GM18909 (cell line): ENCODE measurements at regions not wholly inside any gene's neighbourhood (a gene's known extent, or its start where the extent isn't known, plus 50 kb on each side); places are given as distances from the start of the nearest gene placed in this dataset.

Experiments
- ATAC-seq: cut with Tn5 transposase; IDR thresholded peaks from one replicate; pipeline ENCODE4 v1.9.1; 2021; ENCODE audit warnings: mild to moderate bottlenecking; ENCODE audit not compliant: unreplicated experiment, poor library complexity

DNA sequence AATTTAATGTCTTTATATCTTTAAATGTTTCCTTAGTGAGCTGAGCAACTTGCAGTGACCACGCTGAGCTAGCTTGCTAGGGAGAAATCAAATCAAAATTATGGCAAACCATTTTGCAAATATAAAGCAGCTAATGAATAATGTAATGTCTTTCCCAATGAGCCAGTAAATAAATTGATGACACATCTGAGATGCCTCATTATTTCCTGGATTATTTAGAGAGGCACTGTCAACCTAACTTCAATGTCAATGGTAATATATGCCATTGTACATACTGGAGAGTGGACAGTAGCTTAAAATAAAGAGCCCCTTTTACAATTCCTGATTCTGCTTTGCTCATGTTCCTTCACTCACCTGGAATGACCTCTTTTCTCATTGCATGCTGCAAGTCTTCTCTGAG is 182.6 kb downstream of the PHLDA1 start:
- no peak for ATAC-seq

DNA sequence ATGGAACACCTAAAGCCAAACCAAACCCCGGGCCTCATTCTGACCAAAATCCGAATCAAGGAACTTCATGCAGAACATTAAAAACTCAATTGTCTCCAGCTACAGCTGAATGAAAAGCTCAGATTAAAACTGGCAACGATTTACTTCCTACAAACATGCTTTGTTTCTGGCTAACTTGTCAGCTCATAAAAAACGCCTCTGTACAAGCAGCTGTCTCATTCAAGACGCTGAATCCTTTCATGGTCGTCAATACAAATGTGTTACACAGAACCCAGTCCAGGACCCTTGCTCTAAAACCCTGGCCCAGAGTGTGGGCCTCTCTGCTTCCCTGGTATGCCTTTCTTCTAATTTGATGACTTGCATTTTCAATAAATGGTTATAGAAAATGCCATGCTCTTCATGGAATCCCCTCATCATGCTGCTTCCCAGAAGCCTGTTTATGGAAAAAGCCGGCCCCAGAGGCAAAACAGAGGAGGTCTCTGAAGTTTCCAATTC is 183.1 kb downstream of the PHLDA1 start:
- ATAC-seq = no peak

DNA sequence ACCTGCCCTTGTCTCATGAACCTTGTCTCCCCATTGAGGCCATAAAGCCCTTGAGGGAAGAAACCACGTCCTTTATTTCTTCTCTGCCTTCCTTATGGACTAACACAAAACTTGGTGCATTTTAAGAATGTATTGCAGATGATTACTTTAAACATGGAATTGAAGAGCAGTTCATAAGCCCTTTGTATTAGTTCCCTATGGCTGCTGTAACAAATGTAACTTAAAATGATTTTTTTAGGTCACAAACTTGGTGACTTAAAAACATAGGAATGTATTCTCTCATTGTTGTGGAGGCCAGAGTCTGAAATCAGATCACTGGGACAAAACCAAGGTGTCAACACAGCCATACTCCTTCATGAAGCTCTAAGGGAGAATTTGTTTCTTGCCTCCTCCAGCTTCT is 185.5 kb downstream of the PHLDA1 start:
- no peak for ATAC-seq

DNA sequence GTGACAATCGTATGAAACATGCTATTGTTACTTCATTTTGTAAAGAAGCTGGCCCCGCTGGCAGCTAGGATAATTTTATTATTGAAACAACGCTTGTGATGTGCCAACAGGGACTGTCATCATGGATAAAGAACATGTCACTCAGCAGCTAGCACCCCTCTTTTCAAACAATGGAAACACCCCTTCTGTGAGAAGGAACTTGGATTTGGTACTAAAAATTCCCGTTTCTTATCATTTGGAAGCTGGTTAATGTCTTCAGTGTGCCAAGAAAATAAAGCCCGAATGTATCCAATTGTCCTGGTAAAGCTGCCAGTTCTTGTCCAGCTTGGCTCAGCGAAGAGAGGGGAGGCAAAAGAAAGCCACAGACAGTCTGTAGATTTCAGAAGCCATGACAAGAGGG is 186.6 kb downstream of the PHLDA1 start:
- no peak for ATAC-seq

DNA sequence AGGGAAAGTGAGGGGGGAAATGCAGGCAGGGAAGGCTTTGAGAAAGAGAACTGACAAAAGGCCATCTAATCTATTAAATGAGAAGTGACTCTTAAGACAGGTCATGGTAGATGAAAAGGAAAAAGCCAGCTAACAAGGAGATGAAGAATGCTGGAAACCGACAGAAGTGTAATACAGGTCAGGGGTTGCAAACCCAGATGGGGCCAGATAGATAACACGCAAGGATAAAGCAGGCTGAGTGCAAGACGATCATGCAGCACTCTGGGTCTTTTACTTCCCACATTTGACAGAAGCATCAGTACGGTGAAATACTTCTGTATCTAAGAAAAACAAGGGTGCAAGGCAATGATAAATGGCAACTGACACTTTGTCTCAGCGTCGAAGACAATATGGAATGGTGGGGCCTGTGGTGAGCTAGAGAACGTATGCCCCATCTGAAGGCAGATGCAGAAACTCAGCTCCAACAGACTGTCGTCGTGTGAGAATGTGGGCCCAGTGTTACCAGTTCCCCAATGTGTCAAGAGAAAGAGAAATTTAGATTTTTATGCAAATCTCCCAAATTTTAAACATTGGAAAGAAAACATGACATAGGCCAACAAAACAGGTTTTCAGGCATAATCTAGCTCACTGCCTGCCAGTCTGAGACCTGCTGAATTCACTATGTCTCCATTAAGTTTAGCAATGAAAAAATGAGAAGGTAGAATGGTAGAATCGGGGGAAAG is 187.4 kb downstream of the PHLDA1 start:
- no peak for ATAC-seq

DNA sequence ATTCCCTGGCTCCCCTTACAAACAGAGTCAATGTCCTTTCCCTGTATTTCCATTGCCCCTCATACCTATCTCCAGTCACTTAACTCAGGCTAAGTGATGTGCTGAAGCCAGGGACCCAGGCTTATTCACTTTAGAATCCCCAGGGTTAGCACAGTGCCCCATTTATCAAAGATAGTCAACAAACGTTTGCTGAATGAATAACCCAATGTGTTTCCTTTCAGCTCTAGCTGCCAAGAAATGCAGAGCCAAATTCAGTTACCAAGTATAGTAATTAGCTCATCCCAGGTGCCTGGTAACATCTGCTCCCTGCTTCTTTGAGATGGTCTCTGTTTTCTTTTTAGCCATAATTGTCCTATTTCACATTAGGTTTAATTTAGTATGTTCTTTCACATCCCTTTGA is 189.5 kb downstream of the PHLDA1 start:
- no peak for ATAC-seq

DNA sequence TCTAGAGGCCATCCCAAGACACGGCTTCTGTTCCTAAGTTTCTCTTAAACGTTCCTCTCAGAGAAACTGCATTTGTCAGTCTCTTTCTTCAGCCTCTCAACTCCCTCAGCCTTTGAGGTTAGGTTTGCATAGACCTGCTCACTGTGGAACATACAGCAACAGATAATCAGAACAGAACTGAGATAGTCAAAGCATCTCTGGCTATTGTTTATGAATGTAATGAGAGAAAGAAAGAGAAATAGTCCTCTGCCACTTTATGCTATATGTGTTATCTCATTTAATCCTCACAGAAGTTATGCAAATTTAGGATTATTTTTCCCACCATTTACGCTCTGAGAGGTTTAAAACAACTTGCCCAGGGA is 190.6 kb downstream of the PHLDA1 start:
- no peak for ATAC-seq

DNA sequence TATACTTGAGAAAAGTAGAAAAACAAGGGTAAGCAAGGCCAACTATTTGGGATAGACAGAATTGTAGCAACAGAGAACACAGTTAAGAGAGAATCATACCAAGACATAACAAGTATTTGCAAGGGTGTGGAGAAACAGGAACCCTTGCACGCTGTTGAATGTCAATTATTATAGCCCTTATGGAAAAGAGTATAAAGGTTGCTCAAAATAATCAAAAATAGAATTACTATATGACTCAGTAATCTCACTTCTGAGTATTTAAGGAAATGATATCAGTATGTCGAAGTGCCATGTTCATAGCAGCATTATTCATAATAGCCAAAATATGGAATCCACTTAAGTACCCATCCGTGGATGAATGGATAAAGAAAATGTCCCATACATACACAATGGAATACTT is 193.3 kb downstream of the PHLDA1 start:
- no peak for ATAC-seq

DNA sequence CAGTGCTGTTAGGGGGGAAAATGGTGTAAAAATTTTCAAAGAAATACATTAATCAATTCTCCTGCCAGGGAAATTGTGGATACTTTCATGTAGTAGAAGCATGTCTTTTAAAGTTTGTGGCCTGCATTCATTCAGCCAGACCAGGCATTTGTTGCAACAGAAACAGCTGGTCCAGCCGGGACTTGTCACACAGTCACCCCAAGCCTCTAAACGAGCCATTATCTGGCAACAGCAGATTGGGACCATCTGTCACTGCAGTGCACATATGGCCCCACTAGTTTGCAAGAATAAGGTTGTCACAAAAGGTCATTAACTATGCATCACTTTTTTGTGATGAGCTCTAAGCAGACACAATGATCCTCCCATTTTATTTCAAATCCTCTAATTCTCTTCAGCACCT is 193.9 kb downstream of the PHLDA1 start:
- ATAC-seq = no peak

DNA sequence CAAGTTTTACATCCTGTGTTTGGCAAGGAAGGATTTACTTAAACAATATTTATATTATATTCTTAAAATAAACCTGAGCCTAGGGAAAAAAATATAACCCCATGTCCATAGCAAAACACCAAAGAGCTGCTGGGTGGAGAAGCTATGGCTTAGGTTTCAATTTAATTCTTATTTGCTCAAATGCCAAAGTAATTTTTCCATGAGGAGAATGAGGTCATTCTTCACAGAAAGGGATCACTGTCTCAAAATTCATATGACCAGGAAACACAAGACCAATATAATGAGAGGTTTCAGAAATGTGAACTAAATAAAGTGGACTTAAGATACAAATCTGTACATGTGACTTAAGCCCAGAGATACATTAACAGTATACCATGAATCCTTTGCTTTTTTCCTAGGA is 195.0 kb downstream of the PHLDA1 start:
- no peak for ATAC-seq

DNA sequence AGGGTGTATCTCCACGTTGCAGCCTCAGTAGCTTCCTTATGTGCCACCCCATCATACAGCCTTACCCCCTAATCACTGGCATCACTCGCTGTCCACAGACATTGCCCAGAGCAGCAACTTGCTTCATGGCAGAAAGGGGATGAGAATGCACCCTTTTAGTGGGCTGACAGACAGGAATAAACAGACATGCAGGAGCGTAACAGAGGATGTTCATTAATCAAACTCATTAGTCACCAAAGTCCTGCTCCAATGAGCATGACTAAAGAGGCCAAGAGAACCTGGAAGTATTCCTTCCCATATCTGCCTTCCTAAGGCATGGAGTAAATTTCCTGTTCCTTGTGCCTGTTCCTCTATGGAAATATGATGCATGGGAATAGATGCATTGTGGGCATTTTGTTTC is 197.0 kb downstream of the PHLDA1 start:
- ATAC-seq = no peak

DNA sequence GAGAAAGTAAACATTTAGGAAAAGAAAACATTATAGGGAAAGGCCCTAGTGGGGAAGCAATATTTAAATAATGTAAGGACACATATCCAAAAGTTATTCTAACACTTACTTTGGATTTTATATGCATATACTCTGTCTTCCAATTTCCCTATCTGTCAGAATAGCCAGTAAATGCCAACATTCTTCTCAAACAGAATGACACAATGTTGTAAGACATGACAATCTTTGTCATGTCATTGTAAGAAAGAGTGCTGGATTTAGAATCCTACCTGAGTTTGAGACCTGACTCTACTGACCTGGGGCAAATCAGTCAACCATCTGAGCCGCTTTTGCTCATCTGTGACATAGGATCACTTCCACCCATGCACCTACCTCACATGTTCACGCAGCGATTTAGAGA is 198.3 kb downstream of the PHLDA1 start:
- no peak for ATAC-seq

DNA sequence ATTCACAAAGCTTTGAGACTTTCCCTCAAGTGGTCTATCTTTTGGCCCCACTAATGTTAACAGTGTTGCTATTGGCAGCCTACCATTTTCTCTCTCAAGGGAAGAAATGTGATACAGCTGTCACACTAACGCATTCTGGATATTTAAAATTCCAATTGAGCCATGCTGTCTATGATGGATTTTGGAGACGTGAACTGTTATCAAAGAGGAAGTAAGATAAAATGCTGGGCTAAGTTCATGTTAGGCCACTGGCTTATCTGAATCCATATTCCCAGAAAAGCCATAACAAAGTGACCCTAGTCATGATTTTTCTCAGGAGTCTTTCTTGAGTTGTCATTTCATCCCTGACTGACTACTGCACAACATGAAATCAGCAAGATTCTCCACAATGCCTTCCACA is 200.2 kb downstream of the PHLDA1 start:
- no peak for ATAC-seq

DNA sequence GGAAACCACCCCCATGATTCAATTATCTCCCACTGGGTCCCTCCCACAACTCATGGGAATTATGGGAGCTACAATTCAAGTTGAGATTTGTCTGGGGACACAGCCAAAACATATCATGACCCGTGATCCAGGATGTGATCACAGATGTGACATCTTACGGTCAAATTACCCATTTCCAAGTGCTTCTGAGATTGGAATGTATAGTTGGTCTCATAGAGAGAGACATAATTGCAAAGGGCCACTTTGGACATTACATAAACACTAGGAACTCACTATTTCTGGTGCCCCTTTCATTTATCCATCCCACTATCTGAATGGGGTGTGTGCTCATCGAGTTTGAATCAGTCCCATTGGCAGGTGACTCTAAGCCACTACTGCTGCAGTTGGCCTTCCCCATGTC is 204.5 kb downstream of the PHLDA1 start:
- no peak for ATAC-seq

DNA sequence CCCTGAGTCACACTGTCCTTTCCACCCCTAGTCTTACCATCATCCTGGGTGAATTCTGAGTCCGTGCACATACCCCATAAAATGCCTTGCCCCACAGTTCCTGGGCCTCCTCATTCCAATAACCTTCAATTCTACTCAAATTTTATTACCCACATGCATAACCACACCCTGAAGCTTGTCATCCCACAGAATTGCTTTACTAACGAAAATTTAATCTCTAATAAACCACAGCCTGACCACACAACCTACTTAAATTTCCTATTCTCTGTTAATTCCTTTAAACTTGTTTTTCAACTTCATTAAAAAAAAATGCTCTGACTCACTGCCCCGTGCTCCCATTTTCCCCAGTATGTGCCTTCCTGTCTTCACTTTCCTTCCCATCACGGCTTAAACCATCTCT is 205.9 kb downstream of the PHLDA1 start:
- ATAC-seq = no peak

DNA sequence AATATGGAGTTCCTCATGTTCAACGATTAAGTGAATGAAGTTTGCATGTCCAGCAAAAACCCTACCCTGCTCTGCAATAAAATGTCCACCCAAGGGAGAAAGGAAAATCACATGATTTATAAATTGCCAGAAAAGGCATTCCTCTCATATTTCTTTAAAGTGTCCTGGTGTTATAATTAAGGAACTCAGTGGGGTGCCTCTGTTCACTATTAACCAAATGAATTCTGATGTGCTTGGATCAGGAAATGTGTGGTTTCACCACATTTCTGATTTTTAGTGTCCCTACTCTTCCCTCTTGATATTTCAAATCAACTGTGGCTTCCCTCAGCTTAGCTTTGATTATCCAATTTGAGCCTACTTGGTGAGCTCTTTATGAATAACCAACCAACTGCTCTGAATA is 208.1 kb downstream of the PHLDA1 start:
- ATAC-seq = no peak

DNA sequence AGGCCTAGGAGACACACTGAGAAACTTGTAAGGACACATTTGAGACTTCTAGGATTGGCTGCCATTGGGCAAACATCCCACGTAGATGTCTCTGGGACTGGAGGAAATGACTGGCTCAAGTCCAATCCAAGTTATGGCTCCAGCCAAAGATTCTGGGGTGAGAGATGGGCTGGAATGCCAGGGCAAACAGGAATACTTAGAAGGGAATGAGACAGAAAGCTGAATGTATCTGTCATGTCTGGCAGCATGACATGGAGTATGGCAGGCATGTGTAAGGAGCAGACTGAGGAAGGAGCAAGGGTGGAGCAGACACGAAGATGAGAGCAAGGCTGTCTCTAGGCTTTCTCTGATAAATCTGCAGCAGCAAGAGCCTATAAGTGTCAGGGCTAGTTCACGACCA is 209.2 kb downstream of the PHLDA1 start:
- ATAC-seq = no peak

DNA sequence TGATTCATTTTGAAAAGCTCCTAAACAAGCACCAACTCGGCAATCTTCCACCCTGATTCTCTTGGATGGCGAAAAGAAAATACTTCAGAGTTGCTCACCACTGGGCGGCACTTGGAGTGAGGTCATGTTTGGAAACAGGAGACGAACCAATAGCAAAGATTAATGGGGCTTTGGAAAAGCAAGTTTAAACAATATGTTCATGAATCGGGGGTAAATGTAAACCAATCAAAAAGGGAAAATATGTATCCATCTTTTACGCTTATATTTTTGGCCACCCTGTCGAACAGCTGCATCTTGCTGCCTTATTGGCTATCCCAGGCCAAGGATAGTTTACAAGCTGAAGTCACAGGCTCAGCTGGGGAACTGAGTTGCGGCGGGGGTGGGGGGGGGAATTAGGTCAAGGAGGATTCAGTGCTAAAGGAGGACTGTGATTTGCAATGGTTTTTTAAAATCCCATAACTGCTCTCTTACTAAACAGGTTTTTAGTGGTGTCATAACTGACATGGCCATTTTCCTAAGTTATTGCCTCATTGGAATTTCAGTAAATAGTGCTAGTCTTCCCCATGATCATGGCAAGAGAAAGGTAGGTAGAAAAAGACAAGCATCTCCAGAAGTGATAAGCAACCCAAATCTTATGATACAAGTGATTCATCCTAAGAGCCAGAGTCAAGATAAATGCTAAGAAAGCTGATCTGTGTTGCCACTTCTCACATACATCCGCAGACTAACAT is 210.6 kb downstream of the PHLDA1 start:
- ATAC-seq = no peak

DNA sequence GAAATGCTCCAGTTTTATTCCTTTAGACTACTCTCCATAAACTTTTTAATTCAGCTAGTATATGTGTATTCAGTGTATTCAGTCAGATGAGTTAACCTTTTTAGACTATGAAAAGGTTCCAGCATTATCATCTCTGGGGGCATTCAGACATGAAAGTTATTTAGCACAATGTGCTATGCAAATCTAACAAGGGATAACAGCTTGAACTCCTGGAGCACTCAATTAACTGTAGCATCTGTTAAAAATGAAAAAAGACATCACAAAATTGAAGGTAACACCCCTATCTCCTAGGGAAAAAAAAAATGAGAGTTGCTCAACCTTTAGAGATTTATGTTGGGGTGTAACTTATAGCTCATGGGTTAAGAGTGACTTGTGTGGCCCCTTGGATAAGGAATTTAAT is 211.5 kb downstream of the PHLDA1 start:
- no peak for ATAC-seq

DNA sequence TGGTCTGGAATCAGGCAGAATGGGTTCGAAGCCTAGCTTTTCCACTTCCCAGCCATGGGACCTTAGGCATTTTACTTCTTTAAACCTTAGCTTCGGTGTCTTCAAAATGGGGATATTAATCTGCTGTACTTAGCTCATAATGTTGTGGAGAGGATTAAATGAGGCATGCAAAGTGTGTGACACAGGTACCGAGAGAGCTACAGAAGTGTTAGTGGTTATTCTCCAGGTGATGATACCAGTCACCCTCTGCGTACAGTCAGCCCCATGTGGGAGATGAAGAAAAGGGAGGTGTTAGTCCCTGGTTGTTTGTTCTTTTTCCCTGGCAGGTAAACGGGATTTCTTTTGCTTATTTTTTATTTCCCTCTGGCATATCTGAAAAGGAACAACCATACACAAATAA is 212.1 kb downstream of the PHLDA1 start:
- ATAC-seq = no peak

DNA sequence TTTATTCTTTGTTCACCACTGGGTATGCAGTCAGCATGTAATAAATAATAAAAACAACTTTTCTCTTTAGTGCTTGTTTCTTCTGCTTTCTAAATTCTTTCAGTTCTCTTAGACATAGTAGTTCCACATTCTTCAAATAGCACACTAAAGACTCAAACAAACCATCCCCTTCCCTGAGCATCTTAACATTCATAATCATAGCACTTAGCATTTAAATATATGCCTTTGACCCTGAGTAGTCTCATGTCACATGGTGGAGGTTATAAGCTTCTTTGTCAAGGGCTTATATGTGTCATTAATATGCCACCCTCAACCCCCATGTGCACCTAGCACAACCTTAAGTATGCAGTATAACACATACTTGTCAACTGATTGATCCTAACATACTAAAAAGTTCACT is 212.7 kb downstream of the PHLDA1 start:
- ATAC-seq = no peak

DNA sequence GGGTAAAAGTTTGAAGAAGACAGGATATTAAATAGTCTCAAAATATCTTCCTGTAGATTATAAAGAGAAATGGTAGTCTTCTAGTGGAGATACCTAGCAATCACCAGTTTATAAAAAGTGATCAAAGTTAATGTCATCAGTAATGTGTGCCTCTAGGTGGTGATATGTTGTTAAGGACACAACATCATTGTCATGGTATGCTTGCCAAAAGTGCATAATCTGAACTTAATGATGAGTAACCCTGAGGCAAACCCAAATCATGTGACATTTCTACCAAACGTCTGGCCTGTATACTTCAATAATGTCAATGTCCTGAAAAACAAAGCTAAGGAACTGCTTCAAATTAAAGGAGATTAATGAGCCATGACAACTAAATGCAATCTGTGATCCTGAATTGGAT is 214.7 kb downstream of the PHLDA1 start:
- no peak for ATAC-seq
